K562 (cell line): ENCODE measurements at regions not wholly inside any gene's neighbourhood (a gene's known extent, or its start where the extent isn't known, plus 50 kb on each side); places are given as distances from the start of the nearest gene placed in this dataset.

ENCODE experiments used
- ATAC-seq: fragments of 200-7000 bp; cut with Tn5 transposase; 3 replicates; pipeline ENCODE4 v1.9.1; 2020; ENCODE audit warnings: moderate library complexity
- BruUV-seq: library from RNA; stranded (reverse); fragments of 400-500 nt; replicated peaks from 2 replicates; lab custom pipeline; 2021; lab: Mats Ljungman, UMichigan
- CTCF ChIA-PET: fragments of 300-600 bp; formaldehyde crosslinking; extraction: SDS; loops from one replicate; lab custom pipeline; 2021; ENCODE audit warnings: low intra/inter-chr PET ratio; lab: Yijun Ruan, JAX
- POLR2A ChIA-PET: fragments of 300-600, 350-650 bp; sonication (Branson Sonifier 250); formaldehyde crosslinking; extraction: SDS; loops from one replicate; lab custom pipeline; 2021; ENCODE audit warnings: antibody characterized with exemption, inconsistent platforms; lab: Yijun Ruan, JAX
- DNase-seq, 4 experiments: peaks; one replicate each; pipeline versions ENCODE4 v3.0.0 to v3.0.0-alpha.2; 2011 to 2018; ENCODE audit warnings: low spot score in 3 of 4, mixed read lengths in 3 of 4; ENCODE audit errors: extremely low read depth in 1 of 4
- FAIRE-seq: peaks from 2 replicates; lab custom pipeline; 2011; peaks lifted over from hg19 to GRCh38; lab: Jason Lieb, UNC
- H2AFZ ChIP-seq: 2 replicates; pipeline ENCODE4 v1.6.0; 2011; ENCODE audit warnings: low read depth, low read length, control low read depth, inconsistent platforms
- H3K27ac ChIP-seq: fragments of 200-600 bp; 3 replicates; pipeline ENCODE4 v1.8.0; 2011; ENCODE audit warnings: low read depth, mild to moderate bottlenecking, control low read depth, inconsistent platforms, low read length, moderate library complexity, mixed read lengths; ENCODE audit errors: extremely low read depth
- H3K27me3 ChIP-seq, 2 experiments: fragments of 300-600 bp in 1 of 2; 2 replicates in 1 of 2; 3 replicates in 1 of 2; pipeline versions ENCODE4 v1.6.0 to v1.8.0; 2011; ENCODE audit warnings: inconsistent platforms in 2 of 2, low read length in 2 of 2, mild to moderate bottlenecking in 1 of 2, mixed read lengths in 1 of 2, moderate library complexity in 1 of 2; ENCODE audit not compliant: control insufficient read depth in 2 of 2, insufficient read depth in 2 of 2
- H3K36me3 ChIP-seq: fragments of 300-600 bp; 3 replicates; pipeline ENCODE4 v1.8.0; 2011; ENCODE audit warnings: mild to moderate bottlenecking, low read length, inconsistent platforms; ENCODE audit not compliant: control insufficient read depth, insufficient read depth
- H3K4me1 ChIP-seq, 2 experiments: fragments of 200-600 bp in 1 of 2; replicated peaks in 1 of 2; 2 replicates in 1 of 2; 3 replicates in 1 of 2; pipeline versions ENCODE4 v1.5.1 to v1.8.0; 2011; ENCODE audit warnings: inconsistent platforms in 2 of 2, low read length in 2 of 2, mild to moderate bottlenecking in 1 of 2, mixed read lengths in 1 of 2, moderate library complexity in 1 of 2; ENCODE audit not compliant: control insufficient read depth in 2 of 2, insufficient read depth in 2 of 2
- H3K4me2 ChIP-seq: 2 replicates; pipeline ENCODE4 v1.6.1; 2011; ENCODE audit warnings: low read length, control low read depth, inconsistent platforms, mixed read lengths; ENCODE audit not compliant: insufficient read depth
- H3K4me3 ChIP-seq: fragments of 200-600 bp; sonication (generic), shearing (Covaris generic); 2 replicates; pipeline ENCODE4 v1.5.1; 2016; ENCODE audit warnings: control low read depth, inconsistent platforms
- H3K79me2 ChIP-seq: fragments of 200-600 bp; 3 replicates; pipeline ENCODE4 v1.8.0; 2011; ENCODE audit warnings: low read length, inconsistent platforms; ENCODE audit not compliant: control insufficient read depth, insufficient read depth
- H3K9ac ChIP-seq, 2 experiments: 2 replicates each; pipeline versions ENCODE4 v1.6.0 to v1.6.1; 2011; ENCODE audit warnings: low read depth in 2 of 2, low read length in 2 of 2, control low read depth in 1 of 2, inconsistent platforms in 1 of 2, mild to moderate bottlenecking in 1 of 2, mixed read lengths in 1 of 2; ENCODE audit not compliant: insufficient read depth in 1 of 2
- H3K9me1 ChIP-seq: one replicate; pipeline ENCODE4 v1.6.0; 2011; ENCODE audit warnings: inconsistent platforms, mild to moderate bottlenecking, low read length, moderate library complexity; ENCODE audit not compliant: control insufficient read depth, insufficient read depth
- H3K9me3 ChIP-seq: replicated peaks from 2 replicates; pipeline ENCODE4 v1.5.1; 2011; ENCODE audit warnings: low read depth, low read length, inconsistent platforms; ENCODE audit not compliant: control insufficient read depth, insufficient read depth
- H4K20me1 ChIP-seq: replicated peaks from 2 replicates; pipeline ENCODE4 v1.6.1; 2011; ENCODE audit warnings: low read length, inconsistent platforms, mixed read lengths; ENCODE audit not compliant: control insufficient read depth, insufficient read depth
- CBFA2T3 ChIP-seq: fragments of 450-650 bp; IDR thresholded peaks from 2 replicates; pipeline ENCODE4 v1.6.1; 2017
- DACH1 ChIP-seq: fragments of 450-650 bp; IDR thresholded peaks from 2 replicates; pipeline ENCODE4 v1.6.1; 2018; ENCODE audit not compliant: partially characterized antibody
- FOXJ2 ChIP-seq: fragments of 200-800 bp; sonication (Bioruptor generic); IDR thresholded peaks from 2 replicates; pipeline ENCODE4 v1.6.1; 2016; ENCODE audit warnings: missing genetic modification characterization, missing compliant biosample characterization
- NBN ChIP-seq: fragments of 450-650 bp; IDR thresholded peaks from 2 replicates; pipeline ENCODE4 v1.6.1; 2016; ENCODE audit warnings: low read depth, mild to moderate bottlenecking
- RNF2 ChIP-seq: sonication (generic); IDR thresholded peaks from 2 replicates; pipeline ENCODE4 v1.6.1; 2016
- TARDBP ChIP-seq: fragments of 450-650 bp; IDR thresholded peaks from 2 replicates; pipeline ENCODE4 v1.6.1; 2016
- UBTF ChIP-seq, 2 experiments: IDR thresholded peaks; 2 replicates each; pipeline ENCODE4 v1.6.1; 2012; ENCODE audit warnings: improper control_type of control experiment in 2 of 2, low read depth in 2 of 2, low read length in 2 of 2, borderline replicate concordance in 1 of 2
- ZBTB1 ChIP-seq: sonication (generic); formaldehyde crosslinking; IDR thresholded peaks from 2 replicates; pipeline ENCODE4 v1.8.1; 2023; ENCODE audit warnings: missing genetic modification reagents, low read depth, mild to moderate bottlenecking, borderline replicate concordance
- ZMIZ1 ChIP-seq, 2 experiments: fragments of 150-350 bp in 1 of 2; IDR thresholded peaks; 2 replicates each; pipeline ENCODE4 v1.6.1; 2012 to 2016; ENCODE audit warnings: low read depth in 2 of 2, low read length in 2 of 2, mild to moderate bottlenecking in 1 of 2, moderate library complexity in 1 of 2
- ZNF277 ChIP-seq: fragments of 250-450 bp; sonication (Bioruptor Pico); IDR thresholded peaks from 2 replicates; pipeline ENCODE4 v1.8.0; 2022; ENCODE audit warnings: inconsistent platforms, mild to moderate bottlenecking, moderate library complexity, borderline replicate concordance
- WGBS: fragments of 100-300 bp; shearing (Covaris generic); methylation state at CpG from one replicate; pipeline ENCODE4 v1.1.6; 2016; ENCODE audit warnings: low coverage, mixed read lengths; ENCODE audit not compliant: insufficient coverage; ENCODE audit errors: missing lambda C conversion rate; 5-methylcytosine and 5-hydroxymethylcytosine counted together
- in situ Hi-C: fragments of 300-500 bp; cut with MboI; formaldehyde crosslinking; loops from 4 replicates; pipeline ENCODE4 v1.15.0; 2018; ENCODE audit warnings: inconsistent platforms, mixed read lengths
- intact Hi-C: fragments of 100-400 bp; cut with micrococcal nuclease; formaldehyde crosslinking; loops from 2 replicates; pipeline ENCODE4 v1.14.2; 2022

- ATAC-seq (no peak), FAIRE-seq (no peak), DNase-seq (no peak)
- Histone ChIP-seq H3K36me3 (no peaks in the 10 kb centered on the region), H3K27ac (no peak overlapping the region), H3K4me3 (no peak overlapping the region), H3K9me3 (no peaks in the 10 kb centered on the region), H2AFZ (no peak overlapping the region), H3K9ac (no peak overlapping the region), H3K79me2 (no peaks in the 10 kb centered on the region), H4K20me1 (0 out of 2 replicates have a peak, but pooled peaks cover 6% of the 10 kb centered on the region), H3K9me1 (no peaks in the 10 kb centered on the region), H3K4me2 (no peak overlapping the region), H3K27me3 (peaks cover 14 to 28% of the 10 kb centered on the region in 2 experiments), H3K4me1 (no peaks in the 10 kb centered on the region)
- ChIA-PET POLR2A (no interaction called here), CTCF (no interaction called here)
- BruUV-seq = no TSS peak
- no peak for TF ChIP-seq CBFA2T3
- TF ChIP-seq FOXJ2 (tag) = no peak
- no peak for TF ChIP-seq ZNF277
- TF ChIP-seq NBN = no peak
- TF ChIP-seq DACH1 = no peak
- no peak for TF ChIP-seq RNF2
- TF ChIP-seq ZMIZ1 (IDR thresholded peaks at IDR 0.05; ENCODE audit: low read depth in 2 of 2, low read length in 2 of 2) = no peak
- TF ChIP-seq UBTF (IDR thresholded peaks at IDR 0.05; ENCODE audit: borderline replicate concordance in 1 of 2, low read depth in 2 of 2, low read length in 2 of 2) = no peak
- TF ChIP-seq TARDBP = no peak
- no peak for TF ChIP-seq ZBTB1 (CRISPR knock-in tag)
- in situ Hi-C loops (no loop called here), intact Hi-C loops (no loop called here)
- WGBS = 3% methylated on average over 4 of the region's 4 CpGs
These were observed 252.7 kb upstream of the CSF3R start for GRCh38 chr1:36735436-36735835.
